ENCODE measurements at regions not wholly inside any gene's neighbourhood (a gene's known extent, or its start where the extent isn't known, plus 50 kb on each side); places are given as distances from the start of the nearest gene placed in this dataset.
"Not testable (repeated sequence)": the region's sequence is repeated elsewhere in the genome, so short reads cannot be mapped to it uniquely, and the experiment has no call there.

- in situ Hi-C loops (cut with MboI; ENCODE audit: low pct_unique_long_range_greater_than_20kb, low sequenced_read_pairs, unreplicated experiment) = no loop called here
- TF ChIP-seq, protein P1, sequence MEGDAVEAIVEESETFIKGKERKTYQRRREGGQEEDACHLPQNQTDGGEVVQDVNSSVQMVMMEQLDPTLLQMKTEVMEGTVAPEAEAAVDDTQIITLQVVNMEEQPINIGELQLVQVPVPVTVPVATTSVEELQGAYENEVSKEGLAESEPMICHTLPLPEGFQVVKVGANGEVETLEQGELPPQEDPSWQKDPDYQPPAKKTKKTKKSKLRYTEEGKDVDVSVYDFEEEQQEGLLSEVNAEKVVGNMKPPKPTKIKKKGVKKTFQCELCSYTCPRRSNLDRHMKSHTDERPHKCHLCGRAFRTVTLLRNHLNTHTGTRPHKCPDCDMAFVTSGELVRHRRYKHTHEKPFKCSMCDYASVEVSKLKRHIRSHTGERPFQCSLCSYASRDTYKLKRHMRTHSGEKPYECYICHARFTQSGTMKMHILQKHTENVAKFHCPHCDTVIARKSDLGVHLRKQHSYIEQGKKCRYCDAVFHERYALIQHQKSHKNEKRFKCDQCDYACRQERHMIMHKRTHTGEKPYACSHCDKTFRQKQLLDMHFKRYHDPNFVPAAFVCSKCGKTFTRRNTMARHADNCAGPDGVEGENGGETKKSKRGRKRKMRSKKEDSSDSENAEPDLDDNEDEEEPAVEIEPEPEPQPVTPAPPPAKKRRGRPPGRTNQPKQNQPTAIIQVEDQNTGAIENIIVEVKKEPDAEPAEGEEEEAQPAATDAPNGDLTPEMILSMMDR (IDR thresholded peaks at IDR 0.05; ENCODE audit: extremely low read depth, insufficient read depth, missing control alignments) = no peak
- no peak for DNase-seq (ENCODE audit: low spot score)
These were observed 62.7 kb upstream of the CSNK1A1L start for GRCh38 chr13:37168151-37168550.

DNA sequence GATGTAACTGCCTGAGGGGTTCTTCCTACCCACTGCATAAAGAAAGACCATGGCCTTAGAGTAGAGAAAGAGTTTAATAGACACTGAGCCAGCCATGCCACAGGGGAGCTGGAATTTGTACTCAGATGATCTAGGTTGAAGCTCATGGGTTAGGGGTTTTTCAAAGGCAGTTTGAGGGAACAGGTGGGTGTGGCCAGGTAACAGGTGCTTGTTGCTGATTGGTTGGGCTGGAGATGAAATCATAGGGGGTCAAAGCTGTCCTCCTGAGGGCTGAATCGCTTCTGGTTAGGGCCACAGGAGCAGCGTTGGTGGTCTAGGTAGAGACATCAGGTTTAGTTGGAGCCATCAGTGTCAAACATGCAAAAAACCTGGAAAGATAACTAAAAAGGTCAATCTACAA, 59.2 kb upstream of the CSNK1A1L start:
- TF ChIP-seq, protein P1 (IDR thresholded peaks at IDR 0.05; ENCODE audit: extremely low read depth, insufficient read depth, missing control alignments) = no peak
- in situ Hi-C loops (cut with MboI; ENCODE audit: low pct_unique_long_range_greater_than_20kb, low sequenced_read_pairs, unreplicated experiment) = no loop called here
- DNase-seq (ENCODE audit: low spot score) = no peak

- no peak for DNase-seq (ENCODE audit: low spot score)
- in situ Hi-C loops (cut with MboI; ENCODE audit: low pct_unique_long_range_greater_than_20kb, low sequenced_read_pairs, unreplicated experiment) = no loop called here
- TF ChIP-seq, protein P1 (IDR thresholded peaks at IDR 0.05; ENCODE audit: extremely low read depth, insufficient read depth, missing control alignments) = no peak
These were observed 58.3 kb upstream of the CSNK1A1L start for GRCh38 chr13:37163641-37164265.

DNA sequence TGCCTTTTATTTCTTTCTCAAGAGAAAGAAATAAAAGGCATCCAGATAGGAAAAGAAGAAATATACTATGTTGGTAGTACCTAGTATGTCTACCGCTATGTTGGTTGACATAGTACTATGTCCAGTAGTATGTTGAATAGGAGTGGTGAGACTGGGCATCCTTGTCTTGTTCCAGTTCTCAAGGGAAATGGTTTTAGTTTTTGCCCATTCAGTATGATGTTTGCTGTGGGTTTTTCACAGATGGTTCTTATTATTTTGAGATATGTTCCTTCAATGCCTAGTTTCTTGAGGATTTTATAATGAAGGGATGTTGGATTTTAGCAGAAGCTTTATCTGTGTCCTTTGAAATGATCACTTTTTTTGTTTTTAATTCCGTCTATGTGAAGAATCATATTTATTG, 53.0 kb upstream of the CSNK1A1L start:
- no peak for DNase-seq (ENCODE audit: low spot score)
- in situ Hi-C loops (cut with MboI; ENCODE audit: low pct_unique_long_range_greater_than_20kb, low sequenced_read_pairs, unreplicated experiment) = no loop called here
- TF ChIP-seq, protein P1 (IDR thresholded peaks at IDR 0.05; ENCODE audit: extremely low read depth, insufficient read depth, missing control alignments) = no peak

DNA sequence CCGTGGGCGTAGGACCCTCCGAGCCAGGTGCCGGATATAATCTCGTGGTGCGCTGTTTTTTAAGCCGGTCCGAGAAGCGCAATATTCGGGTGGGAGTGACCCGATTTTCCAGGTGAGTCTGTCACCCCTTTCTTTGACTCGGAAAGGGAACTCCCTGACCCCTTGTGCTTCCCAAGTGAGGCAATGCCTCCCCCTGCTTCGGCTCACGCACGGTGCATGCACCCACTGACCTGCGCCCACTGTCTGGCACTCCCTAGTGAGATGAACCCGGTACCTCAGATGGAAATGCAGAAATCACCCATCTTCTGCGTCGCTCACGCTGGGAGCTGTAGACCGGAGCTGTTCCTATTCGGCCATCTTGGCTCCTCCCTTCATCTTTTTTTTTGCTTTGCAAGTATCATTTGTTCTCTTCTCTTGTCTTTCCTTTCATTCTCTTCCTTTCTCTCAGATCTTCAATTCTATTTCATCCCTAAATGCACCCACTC, 50.2 kb upstream of the CSNK1A1L start:
- DNase-seq (ENCODE audit: low spot score); in situ Hi-C loops (cut with MboI; ENCODE audit: low pct_unique_long_range_greater_than_20kb, low sequenced_read_pairs, unreplicated experiment): not testable (repeated sequence)
